Parathyroid adenoma (tissue), 2 donors: ENCODE measurements at regions not wholly inside any gene's neighbourhood (a gene's known extent, or its start where the extent isn't known, plus 50 kb on each side); places are given as distances from the start of the nearest gene placed in this dataset.

Experiments used
- H2AFZ ChIP-seq: fragments of 300-600 bp; sonication (generic); one replicate; pipeline ENCODE4 v1.7.0; 2017; ENCODE audit warnings: antibody characterized with exemption, mild to moderate bottlenecking
- H3K27ac ChIP-seq: fragments of 300-600 bp; sonication (generic); one replicate; pipeline ENCODE4 v1.7.0; 2017
- H3K27me3 ChIP-seq: fragments of 300-600 bp; sonication (generic); one replicate; pipeline ENCODE4 v1.7.0; 2017; ENCODE audit warnings: low read length; ENCODE audit not compliant: control insufficient read depth, insufficient read depth
- H3K36me3 ChIP-seq: fragments of 300-600 bp; sonication (generic); one replicate; pipeline ENCODE4 v1.7.0; 2017; ENCODE audit warnings: low read length; ENCODE audit not compliant: control insufficient read depth, insufficient read depth
- H3K4me1 ChIP-seq: fragments of 300-600 bp; sonication (generic); one replicate; pipeline ENCODE4 v1.7.0; 2017; ENCODE audit warnings: control low read depth
- H3K4me2 ChIP-seq: fragments of 300-600 bp; sonication (generic); one replicate; pipeline ENCODE4 v1.7.0; 2017; ENCODE audit warnings: low read length
- H3K4me3 ChIP-seq: fragments of 300-600 bp; sonication (generic); one replicate; pipeline ENCODE4 v1.7.0; 2017; ENCODE audit warnings: low read depth, low read length
- H3K79me2 ChIP-seq: fragments of 300-600 bp; sonication (generic); one replicate; pipeline ENCODE4 v1.7.0; 2017; ENCODE audit warnings: control low read depth
- H3K9ac ChIP-seq: fragments of 300-600 bp; sonication (generic); one replicate; pipeline ENCODE4 v1.7.0; 2017; ENCODE audit warnings: mild to moderate bottlenecking
- H3K9me3 ChIP-seq: fragments of 300-600 bp; sonication (generic); one replicate; pipeline ENCODE4 v1.7.0; 2017; ENCODE audit warnings: low read length; ENCODE audit not compliant: control insufficient read depth
- CTCF ChIP-seq: fragments of 300-600 bp; sonication (generic); IDR thresholded peaks from one replicate; pipeline ENCODE4 v1.7.0; 2017; ENCODE audit warnings: antibody characterized with exemption, mild to moderate bottlenecking
- donor health status: primary hyperparathyroidism.

GRCh38 chr5:124996764-124997077, 250.3 kb upstream of the ZNF608 start:
- Histone ChIP-seq H3K27ac (no peak overlapping the region), H3K9ac (no peak overlapping the region), H3K9me3 (no peaks in the 10 kb centered on the region), H3K4me1 (no peaks in the 10 kb centered on the region), H3K79me2 (no peaks in the 10 kb centered on the region), H3K27me3 (no peaks in the 10 kb centered on the region), H2AFZ (no peak overlapping the region), H3K4me2 (no peak overlapping the region), H3K4me3 (no peak overlapping the region), H3K36me3 (no peaks in the 10 kb centered on the region)
- TF ChIP-seq CTCF, result no peak

- H3K4me2 ChIP-seq, result no peak overlapping the region
- H3K4me1 ChIP-seq, result no peaks in the 10 kb centered on the region
- no peak overlapping the region for H3K9ac ChIP-seq
- no peaks in the 10 kb centered on the region for H3K9me3 ChIP-seq
- no peak overlapping the region for H3K27ac ChIP-seq
- no peak for TF ChIP-seq CTCF
- no peaks in the 10 kb centered on the region for H3K36me3 ChIP-seq
- no peaks in the 10 kb centered on the region for H3K27me3 ChIP-seq
- H3K4me3 ChIP-seq, result no peak overlapping the region
- H3K79me2 ChIP-seq, result no peaks in the 10 kb centered on the region
- no peak overlapping the region for H2AFZ ChIP-seq
These were observed 250.9 kb upstream of the ZNF608 start for GRCh38 chr5:124997186-124997893.

- no peak for TF ChIP-seq CTCF
- Histone ChIP-seq H3K4me2 (no peak overlapping the region), H3K4me3 (no peak overlapping the region), H3K27me3 (no peaks in the 10 kb centered on the region), H3K79me2 (no peaks in the 10 kb centered on the region), H3K9ac (no peak overlapping the region), H3K9me3 (no peaks in the 10 kb centered on the region), H3K4me1 (no peaks in the 10 kb centered on the region), H3K27ac (no peak overlapping the region), H3K36me3 (no peaks in the 10 kb centered on the region), H2AFZ (peak overlapping the region; percentile 39)
These were observed 252.1 kb upstream of the ZNF608 start for GRCh38 chr5:124998520-124998919.

- H2AFZ ChIP-seq, result no peak overlapping the region
These were observed 256.5 kb upstream of the ZNF608 start for GRCh38 chr5:125002727-125003598.

More at GRCh38 chr5:125002727-125003598, 256.5 kb upstream of the ZNF608 start:
- H3K36me3 ChIP-seq, result no peaks in the 10 kb centered on the region
- no peaks in the 10 kb centered on the region for H3K9me3 ChIP-seq
- no peak for TF ChIP-seq CTCF
- no peaks in the 10 kb centered on the region for H3K4me1 ChIP-seq
- no peak overlapping the region for H3K4me3 ChIP-seq
- H3K4me2 ChIP-seq, result no peak overlapping the region
- no peaks in the 10 kb centered on the region for H3K27me3 ChIP-seq
- peak overlapping the region; percentile 5 for H3K9ac ChIP-seq
- H3K27ac ChIP-seq, result no peak overlapping the region
- no peaks in the 10 kb centered on the region for H3K79me2 ChIP-seq
